GM10847 (cell line): ENCODE measurements at regions not wholly inside any gene's neighbourhood (a gene's known extent, or its start where the extent isn't known, plus 50 kb on each side); places are given as distances from the start of the nearest gene placed in this dataset.

Source experiments
- POLR2A ChIP-seq: IDR thresholded peaks from 2 replicates; pipeline ENCODE4 v1.6.1; 2011; ENCODE audit not compliant: insufficient read length; ENCODE audit errors: extremely low read depth

- TF ChIP-seq POLR2A = no peak
These were observed 72.5 kb downstream of the LHX2 start for GRCh38 chr9:124084087-124084486.

- TF ChIP-seq POLR2A = no peak
These were observed 75.7 kb downstream of the LHX2 start for GRCh38 chr9:124087226-124087625.

GRCh38 chr9:124088476-124088837, 76.9 kb downstream of the LHX2 start:
- TF ChIP-seq POLR2A = no peak

GRCh38 chr9:124098141-124098905, 86.8 kb downstream of the LHX2 start:
- TF ChIP-seq POLR2A = no peak

GRCh38 chr9:124099860-124100259, 88.3 kb downstream of the LHX2 start:
- no peak for TF ChIP-seq POLR2A

- no peak for TF ChIP-seq POLR2A
These were observed 89.8 kb downstream of the LHX2 start for GRCh38 chr9:124101215-124101968.

- no peak for TF ChIP-seq POLR2A
These were observed 90.4 kb downstream of the LHX2 start for GRCh38 chr9:124101969-124102345.

- TF ChIP-seq POLR2A = no peak
These were observed 90.8 kb downstream of the LHX2 start for GRCh38 chr9:124102363-124102762.

GRCh38 chr9:124105266-124105665, 93.7 kb downstream of the LHX2 start:
- no peak for TF ChIP-seq POLR2A

- TF ChIP-seq POLR2A = no peak
These were observed 96.6 kb downstream of the LHX2 start for GRCh38 chr9:124108216-124108615.

GRCh38 chr9:124110307-124110915, 98.8 kb downstream of the LHX2 start:
- no peak for TF ChIP-seq POLR2A

- TF ChIP-seq POLR2A = no peak
These were observed 105.3 kb downstream of the LHX2 start for GRCh38 chr9:124116683-124117363.

GRCh38 chr9:124118894-124119293, 107.3 kb downstream of the LHX2 start:
- TF ChIP-seq POLR2A = no peak

GRCh38 chr9:124120272-124120671, 108.7 kb downstream of the LHX2 start:
- TF ChIP-seq POLR2A = no peak

GRCh38 chr9:124121725-124122124, 110.2 kb downstream of the LHX2 start:
- no peak for TF ChIP-seq POLR2A

- no peak for TF ChIP-seq POLR2A
These were observed 110.8 kb downstream of the LHX2 start for GRCh38 chr9:124122321-124122720.
